Skin of body (tissue), 1 donor: ENCODE measurements at regions not wholly inside any gene's neighbourhood (a gene's known extent, or its start where the extent isn't known, plus 50 kb on each side); places are given as distances from the start of the nearest gene placed in this dataset.
A peak's percentile ranks its signal among the peaks of the same experiment; 100 is the strongest.

Experiments used
- DNase-seq: peaks from one replicate; lab custom pipeline; 2025; lab: John Stamatoyannopoulos, UW

DNA sequence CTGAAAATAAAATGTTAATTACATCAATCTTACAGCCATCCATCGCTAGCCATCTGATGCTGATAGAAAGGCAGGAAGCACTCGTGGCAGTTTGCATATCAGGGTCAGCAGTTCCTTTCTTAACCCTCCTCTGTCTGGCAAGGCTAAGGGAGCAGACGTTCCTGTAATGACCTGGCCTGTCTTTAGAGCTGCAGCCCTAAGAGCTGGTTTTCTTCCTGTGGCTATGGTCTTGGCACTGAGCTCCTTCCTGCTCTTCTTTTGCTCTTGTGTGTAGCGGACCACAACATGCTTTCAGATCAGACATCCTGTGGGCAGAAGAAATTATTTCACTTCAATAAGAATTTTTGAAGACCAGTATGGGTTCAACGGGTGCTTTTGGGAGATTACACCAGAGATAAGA, 170.4 kb downstream of the DAD1 start:
- no peak for DNase-seq

DNA sequence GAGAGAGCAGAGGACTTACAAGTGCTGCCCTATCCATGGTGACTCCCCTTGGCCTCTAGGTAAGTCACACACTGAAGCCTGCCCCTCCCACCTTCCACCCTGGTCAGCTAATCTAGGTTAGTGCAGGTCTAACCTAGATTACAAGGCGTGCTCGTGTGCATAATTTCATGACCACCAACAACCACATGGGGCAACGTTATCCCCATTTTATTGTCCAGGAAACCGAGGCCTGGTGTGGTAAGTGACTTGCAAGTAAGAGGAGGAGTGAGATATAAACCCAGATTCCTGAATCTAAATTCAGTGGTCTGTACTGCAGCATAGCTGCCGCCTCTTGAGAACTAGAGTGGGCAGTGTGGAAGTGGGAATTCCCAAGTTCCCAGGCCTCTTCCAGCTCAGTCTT, 171.1 kb downstream of the DAD1 start:
- no peak for DNase-seq

DNA sequence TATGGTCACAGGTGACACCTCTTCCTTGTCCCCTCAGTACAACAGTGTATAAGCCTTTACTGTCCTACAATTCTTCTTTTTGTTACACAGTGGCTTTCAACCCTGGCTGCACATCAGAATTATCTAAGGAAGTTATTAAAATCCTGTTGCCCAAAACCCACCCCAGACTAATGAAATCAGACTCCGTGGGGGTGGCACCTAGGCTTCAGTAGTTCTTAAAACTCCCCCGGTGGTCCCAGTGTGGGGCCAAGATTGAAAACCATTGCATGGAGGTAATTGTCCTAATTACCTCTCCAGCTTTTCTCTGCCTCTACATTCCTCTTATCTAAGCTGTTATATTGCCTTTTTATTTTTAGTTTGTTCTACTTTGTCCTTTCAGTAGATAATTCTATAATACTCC, 172.8 kb downstream of the DAD1 start:
- DNase-seq: no peak

DNA sequence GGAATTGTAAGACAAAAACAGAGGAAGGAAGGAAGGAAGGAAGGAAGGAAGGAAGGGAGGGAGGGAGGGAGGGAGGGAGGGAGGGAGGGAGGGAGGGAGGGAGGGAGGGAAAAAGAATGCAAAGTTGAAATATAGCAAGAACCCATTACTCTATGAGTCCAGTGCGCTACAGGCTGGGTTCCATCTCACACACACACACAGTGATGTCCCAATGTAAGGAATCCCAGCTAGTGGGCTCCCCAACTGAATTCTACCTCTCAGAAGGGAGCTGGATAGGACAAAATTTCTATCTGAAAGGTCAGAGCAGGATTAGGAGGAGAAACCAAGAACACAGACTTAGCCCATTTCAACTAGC, 173.4 kb downstream of the DAD1 start:
- no peak for DNase-seq

DNA sequence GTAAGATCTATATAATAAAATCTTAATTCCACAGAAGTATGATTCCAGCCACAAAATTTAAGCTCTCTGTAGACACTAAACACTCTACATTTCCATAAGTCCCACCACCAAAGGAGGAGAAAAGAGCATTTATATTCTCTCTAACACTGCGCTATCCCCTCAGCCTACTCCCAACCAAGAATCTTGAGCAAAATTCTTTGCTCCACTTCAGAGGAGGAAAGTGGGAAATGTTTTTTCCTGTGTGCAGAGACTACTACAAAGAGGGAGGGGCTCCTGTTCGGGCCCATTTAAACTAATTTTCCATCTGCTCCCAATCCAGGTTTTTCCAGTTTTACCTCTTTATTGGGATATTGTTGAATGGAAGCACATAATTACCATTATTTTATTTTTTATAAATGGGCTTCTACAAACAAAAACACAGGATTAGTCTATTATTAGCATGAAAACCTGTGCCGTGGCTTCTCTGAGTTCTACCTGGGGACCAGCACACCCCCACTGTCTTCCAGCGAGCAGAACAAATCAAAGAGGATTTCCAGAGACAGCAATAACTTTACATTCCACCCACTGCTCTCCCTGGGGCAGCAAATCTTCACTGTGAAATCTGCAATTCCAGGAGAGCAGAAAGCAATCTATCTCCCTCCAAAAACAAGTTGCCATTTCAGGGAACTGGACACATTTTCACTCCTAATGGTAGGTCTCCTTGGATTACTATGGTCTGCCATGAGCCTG, 174.0 kb downstream of the DAD1 start:
- no peak for DNase-seq

DNA sequence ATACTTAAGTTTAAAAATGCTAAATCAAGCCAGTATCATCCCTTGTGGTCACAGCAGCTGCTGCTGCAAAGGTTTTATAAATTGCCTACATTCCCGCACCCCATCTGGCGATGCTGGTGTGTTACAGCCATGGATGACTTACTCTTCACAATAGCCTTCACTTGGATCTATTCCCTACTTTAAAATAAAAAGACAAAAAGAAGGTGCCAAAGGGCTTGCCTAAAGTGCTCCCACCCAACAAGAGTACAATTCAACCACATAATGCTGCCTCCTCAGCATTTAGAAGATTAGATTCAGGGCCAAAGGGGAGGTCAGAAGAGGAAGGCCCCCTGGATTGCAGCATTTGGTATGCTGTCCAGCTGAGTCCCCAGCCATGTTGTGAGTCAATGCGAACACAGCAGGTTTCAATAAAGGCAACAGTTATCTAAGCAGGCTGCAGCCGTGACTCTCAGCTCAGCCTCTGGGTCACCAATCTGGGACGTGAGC, 176.1 kb downstream of the DAD1 start:
- DNase-seq: no peak

DNA sequence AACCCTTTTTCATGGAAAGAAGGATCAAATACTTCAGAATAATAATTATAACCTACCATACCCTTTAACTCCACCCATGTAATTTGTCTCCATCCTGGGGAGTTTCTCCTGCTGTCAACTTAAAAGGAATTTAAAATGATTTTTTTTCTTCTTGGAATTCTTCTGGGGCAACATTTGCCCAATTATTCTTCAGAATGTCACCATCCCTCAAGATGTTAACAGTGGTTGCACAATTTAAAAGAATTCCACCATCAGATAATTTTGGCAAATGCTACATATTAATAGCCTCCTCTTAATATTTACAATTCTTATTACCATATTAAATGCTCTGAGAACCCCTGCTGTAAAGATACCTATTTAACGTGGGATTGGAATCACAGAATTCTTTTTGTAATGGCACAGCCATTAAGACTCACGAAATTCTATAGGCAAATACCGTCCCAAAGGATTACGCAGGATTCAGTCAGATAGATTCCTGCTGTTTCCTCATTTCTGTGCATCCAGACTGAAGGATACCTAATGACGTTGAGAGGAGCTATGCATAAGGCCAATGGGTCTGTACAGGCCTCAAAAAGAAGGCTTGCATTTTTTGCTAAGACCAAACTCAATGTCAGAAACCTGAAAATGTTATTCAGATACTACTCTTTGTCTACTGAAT, 177.5 kb downstream of the DAD1 start:
- no peak for DNase-seq

DNA sequence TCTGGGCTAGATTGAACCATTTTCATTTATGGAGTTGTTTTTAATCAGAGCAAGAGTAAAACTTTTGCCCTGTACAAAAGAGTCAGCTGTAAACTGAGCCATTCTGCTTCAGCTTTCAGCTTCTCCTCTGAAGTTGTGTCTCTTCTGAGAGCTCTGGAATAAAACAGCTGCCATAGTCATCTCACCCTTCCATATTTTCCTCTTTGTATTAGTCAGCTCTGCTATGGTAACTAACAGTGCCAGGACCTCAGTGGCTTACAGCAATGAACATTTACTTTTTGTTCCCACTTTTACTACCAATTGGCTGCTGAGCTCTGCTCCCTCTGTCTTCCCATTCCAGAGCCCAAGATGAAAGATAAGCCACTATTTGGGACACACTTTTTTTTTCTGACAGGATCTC, 178.5 kb downstream of the DAD1 start:
- DNase-seq: no peak

DNA sequence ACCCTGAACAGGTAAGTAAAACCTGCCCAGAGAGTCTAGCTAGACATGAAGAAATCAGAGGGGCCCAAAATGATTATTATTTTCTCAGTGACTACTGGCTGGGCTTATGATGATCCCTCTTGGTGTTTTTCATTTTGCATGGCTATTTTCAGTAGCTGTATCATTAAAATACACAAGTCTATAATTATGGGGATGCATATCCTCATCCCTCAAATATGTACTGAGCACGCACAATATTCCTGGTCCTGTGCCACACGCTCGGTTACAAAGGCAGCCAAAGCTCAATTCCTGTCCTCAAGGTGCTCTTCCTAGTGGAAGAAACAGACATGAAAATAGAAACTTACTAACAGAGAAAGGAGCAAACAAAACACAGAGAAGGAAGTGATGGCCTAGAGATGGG, 180.0 kb downstream of the DAD1 start:
- no peak for DNase-seq

DNA sequence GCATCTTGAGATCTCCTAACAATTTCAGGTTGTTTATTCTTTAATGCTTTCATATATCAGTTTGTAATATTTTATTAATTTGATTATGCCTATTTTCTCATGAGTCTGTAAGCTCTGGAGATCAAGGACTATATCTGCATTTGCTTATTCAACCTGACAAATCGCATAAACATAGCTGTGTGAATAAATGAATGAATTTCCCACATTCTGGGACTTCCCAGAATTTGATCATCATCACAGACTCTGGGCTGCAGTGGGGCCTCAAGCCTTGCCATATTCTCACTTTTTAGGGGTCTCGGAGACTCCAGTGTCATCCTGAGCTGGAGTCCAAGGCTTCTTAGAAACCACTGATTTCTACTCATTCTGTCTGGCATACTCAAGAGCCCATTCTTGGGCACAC, 180.5 kb downstream of the DAD1 start:
- no peak for DNase-seq

DNA sequence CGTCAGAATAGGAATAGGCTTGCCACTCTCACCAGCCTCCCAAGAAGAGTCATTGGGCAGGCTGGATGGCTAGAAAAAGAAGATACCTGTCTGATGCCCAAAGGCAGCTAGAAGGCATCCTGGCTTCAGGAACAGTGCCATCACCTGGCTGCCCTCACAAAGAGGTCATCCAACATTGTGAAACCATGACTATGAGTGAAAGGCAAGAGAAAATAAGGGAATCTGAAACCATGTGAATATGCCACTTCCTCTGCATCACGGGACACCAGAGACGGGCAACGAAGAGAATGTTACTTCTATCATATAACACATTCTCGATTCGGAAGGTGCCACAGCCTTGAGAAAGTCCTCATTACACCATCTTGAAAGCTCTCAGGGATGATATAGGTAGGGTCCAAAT, 182.0 kb downstream of the DAD1 start:
- DNase-seq: no peak

DNA sequence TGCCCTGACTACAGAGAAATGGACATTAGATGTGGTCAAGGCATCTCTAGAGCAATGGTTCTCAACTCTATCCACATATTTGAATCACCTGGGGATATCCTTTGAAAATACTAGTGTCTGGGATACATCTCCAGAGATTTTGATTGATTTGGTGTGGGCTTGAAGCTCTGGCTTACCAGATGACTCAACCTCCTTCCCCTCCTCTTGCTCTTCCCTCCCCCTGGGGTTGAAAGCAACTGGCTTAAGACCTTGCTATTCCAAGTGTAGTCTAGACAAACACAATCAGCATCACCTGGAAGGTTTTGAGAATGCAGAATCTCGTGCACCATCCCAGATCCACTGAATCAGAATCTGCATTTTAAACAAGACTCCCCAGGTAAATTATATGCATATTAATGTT, 183.8 kb downstream of the DAD1 start:
- DNase-seq: no peak

DNA sequence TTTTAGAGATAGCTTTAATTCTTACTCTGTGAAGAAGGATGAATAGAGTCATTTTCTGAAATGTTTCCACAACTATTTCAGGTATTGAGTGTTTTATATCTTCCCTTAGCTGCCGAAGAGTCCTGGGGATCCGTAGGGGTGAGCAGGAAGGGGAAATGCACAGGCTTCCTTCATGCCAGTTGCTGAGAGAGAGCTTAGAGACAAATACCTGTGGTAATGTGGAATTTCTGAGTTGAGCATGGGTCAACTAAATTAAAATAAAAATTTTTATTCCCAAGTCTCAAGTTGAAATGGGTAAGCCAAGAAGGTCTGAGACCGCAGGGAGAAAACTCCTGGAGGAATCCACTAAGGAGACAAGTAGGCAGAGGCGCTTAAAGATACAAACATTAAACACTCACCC, 185.7 kb downstream of the DAD1 start:
- no peak for DNase-seq

DNA sequence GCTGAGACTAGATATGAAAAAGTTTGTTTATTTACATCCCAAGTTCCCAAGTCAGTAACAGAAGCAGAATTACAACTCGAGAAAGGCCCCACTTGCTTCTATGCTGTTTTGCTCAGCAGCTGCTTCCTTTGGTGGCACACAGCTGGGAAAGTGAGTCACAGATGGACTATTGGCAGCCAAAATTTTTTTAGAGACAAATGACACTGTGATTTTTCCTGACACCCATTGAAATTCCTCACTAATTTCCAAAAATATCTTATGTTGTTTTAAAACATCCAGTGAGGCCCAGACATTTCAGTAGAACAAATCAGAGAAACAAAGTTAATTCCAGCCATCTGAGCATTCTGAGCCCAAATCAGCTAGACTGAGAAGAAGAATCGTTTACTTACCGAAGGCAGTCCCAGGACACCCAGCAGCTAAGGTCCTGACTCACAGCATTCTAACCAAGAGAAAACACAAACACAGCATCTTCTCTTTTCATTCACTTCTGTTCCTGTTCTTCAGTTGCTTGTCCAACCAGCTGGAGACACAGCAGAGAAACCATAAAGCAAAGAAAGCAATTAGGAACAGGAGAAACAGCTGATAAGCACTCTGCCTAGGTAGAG, 188.3 kb downstream of the DAD1 start:
- peak; percentile 24 for DNase-seq

DNA sequence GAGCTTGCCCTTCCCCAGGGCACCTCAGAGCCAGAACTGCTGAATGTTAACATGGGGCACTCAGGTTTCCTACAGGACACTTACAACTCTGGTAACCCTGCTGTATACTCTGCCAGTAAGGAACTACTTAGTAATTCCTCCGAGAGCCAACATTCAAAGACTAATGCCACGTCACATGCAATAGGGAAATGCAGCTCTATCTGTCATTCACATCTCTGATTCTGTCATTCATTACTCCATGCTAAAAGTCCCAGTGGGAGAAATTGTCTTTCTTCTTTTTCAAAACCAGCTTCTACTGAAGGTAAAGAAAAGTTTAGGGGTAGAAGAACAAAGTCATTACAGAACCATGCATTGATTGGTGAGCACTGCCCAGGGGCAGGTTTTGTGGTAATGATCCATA, 189.2 kb downstream of the DAD1 start:
- DNase-seq: no peak

DNA sequence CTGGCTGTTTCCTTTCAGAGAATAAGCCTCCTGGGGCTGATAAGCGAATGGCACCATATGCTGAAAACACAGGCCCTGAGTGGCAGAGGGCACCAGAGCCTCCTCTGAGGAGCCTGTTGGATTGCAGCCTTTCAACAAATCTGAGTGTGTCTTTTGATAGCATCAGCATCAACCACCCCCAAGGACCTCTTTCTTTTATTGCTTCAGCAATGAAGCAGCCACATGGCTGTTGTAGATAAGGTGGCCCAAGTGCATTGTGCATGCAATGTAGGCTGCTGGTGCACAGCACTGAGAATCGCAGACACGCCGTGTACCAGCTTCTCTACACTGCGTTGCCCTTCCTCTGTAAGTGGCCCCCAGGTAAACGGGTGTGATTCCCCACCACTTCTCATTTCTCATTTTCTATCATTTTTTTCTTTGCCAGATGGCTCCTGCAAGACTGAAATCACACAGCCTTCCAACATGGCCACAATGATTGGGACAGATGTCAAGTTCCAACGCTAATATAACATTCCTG, 191.7 kb downstream of the DAD1 start:
- no peak for DNase-seq

DNA sequence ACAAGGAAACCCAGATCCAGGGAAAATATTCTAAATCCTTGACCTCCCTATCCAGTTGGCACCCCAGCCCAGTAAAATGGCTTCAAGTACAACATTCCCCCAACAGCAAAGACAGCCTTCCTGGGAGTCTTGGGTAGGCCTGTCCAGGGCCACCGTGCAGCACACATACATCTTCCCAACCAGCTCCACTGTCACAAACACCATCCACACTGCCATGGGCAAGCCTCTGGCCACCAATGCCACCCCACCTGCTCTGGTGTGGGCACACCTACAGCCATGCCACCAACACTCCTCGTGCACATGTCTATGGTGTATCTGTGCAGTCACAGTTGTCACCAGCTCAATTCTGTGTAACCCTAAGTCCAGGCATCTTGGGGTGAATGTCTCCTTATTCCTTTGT, 193.2 kb downstream of the DAD1 start:
- no peak for DNase-seq

DNA sequence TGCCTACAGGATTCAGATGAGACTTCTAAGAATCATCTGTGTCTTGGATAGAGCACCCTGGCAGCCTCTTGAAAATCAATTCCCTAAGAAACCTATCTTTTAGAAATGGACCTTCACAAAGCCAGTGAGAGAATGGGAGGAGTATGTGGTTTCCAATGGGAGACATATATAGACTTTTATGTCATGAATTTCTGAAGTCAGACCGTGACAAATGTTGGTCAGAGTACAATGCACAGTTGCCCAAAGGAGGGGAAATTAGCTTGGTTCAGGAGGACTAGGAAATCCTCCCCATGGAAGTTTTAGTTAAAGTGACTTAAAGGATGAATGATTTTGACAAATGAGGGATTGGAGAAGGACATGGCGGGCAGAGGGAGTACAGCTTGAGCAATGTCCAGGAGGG, 194.4 kb downstream of the DAD1 start:
- no peak for DNase-seq

DNA sequence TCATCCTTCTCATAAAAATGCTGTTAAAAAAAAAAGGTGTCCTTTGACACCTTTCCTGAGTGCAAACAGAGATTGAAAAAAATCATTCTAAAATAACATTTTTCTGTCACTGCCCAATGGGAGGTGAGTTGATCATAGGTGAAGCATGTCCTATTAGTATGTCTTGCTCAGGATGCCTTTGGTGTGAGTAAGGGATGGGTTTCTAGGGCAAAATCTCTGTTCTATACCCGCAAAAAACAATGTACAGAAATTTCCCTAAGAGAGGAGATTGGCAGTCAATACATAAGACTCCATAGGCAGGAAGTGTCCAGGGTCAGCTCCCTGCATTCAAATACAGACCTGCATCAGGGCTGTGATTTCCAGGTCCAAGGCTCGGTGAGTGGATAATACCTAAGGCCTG, 195.2 kb downstream of the DAD1 start:
- DNase-seq: no peak

DNA sequence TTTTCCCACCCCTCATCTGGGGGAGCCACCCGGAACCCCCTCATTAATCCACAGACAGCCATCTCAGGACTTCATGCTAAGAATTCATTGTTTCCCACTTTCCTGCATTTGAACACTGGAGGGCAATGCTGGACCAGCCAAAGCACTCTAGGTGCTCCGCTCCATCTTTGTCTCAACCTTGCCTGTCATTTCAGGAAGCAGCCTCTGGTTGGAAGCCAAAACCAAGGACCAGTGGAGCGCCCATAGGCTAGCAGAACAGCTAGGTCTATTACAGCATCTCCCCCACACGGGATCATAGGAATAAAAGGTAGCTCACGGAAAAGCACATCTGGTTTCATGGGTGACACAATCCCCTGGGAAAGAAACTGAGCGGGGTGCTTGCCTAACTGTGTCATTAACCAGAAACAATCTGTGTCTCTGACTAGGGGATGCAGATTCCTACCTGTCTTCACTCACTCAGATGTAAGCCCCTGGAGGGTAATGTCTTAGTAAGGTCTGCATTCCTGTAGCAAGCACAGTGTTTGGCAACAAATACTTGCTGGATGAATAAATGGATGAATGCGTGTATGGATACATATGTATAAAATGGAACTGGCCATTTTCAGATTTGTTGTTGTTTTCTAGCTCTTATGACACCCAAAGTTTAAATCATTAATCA, 197.0 kb downstream of the DAD1 start:
- DNase-seq: peak; percentile 24

DNA sequence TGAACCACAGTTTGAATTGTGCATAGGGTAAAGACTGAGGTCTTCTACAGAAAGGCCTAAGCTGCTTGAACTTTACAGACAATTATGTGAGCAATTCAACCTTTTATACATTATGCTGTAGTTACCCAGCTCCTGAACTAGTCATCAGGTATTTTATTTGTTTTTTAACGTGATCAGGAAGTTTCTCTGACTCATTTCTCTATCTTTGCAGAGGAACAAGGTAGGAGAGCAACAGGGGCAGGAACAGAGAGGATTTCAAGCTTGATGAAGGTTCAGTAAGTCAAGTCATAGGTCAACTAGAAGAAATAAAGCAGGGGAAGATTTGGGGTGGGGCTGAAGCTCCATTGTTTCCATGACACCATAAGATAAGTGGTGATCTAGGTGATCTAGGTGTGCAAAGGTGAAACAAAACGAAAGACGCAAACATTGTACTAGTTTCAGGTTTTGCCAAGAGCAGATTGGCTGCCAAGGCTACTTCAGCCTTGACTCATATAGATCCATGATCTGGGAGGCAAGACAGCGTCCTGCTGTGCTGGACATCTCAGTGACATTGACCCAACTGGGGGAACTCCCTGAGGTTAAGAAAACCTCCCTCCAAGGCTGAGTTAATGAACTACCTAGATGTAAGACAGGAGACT, 198.1 kb downstream of the DAD1 start:
- no peak for DNase-seq

DNA sequence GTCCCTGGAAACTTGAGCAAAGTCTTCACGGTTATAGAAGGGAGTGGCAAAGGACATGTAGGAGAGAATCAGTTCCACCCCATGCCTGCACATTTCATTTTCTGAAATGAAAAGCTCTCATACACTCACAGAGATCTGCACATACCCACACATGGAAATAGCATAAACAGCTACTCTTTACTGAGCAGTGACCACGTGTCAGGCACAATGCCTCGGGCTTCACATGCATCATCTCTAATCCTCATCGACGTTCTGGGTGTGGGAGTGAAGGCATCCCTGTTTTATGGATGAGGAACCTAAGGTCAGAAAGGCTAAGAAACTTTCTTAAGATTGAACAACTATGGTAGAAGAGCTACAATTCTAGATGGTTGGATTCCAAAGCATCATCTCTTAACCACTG, 198.8 kb downstream of the DAD1 start:
- no peak for DNase-seq
